ENCODE measurements at regions not wholly inside any gene's neighbourhood (a gene's known extent, or its start where the extent isn't known, plus 50 kb on each side); places are given as distances from the start of the nearest gene placed in this dataset.

DNA sequence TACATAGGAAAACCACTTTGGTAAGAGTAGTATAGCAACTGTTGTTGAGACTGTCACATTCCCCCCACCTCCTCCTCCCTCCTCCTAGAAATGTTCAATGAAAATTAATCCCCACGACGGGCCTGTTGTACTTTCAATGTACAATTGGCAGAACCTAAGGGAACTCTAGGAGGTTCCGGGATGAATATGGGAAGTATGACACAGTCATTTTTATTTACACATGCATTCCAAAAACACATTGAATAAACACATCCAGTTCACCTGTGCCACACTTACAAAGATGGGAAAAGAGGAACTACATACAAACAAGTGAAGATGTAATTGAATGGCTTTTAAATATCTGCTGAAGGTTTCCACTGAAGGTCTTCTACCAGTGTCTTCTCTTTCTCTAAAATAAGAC, 144.4 kb upstream of the NBPF11 start:
- DNase-seq (ENCODE audit: low spot score) = no peak
- ChIA-PET POLR2A (no interaction called here), CTCF (ENCODE audit: low intra/inter-chr PET ratio, low total read pairs) (no interaction called here)
- Histone ChIP-seq H3K27me3 (ENCODE audit: control insufficient read depth in 1 of 2, insufficient read depth in 2 of 2, low read length in 2 of 2) (no peaks in the 10 kb centered on the region), H3K9me3 (ENCODE audit: low read length) (peaks cover 16% of the 10 kb centered on the region), H4K20me1 (ENCODE audit: insufficient read depth, low read length) (no peaks in the 10 kb centered on the region), H3K4me2 (ENCODE audit: low read depth, low read length) (no peak overlapping the region), H3K4me3 (replicated peaks in 1 of 3; ENCODE audit: insufficient read depth in 1 of 3, low read depth in 2 of 3, low read length in 3 of 3) (no peak overlapping the region), H3K79me2 (ENCODE audit: insufficient read depth, low read length) (no peaks in the 10 kb centered on the region), H2AFZ (ENCODE audit: low read length) (no peak overlapping the region), H3K27ac (ENCODE audit: extremely low read length, insufficient read depth, low read length) (no peak overlapping the region), H3K36me3 (replicated peaks in 1 of 2; ENCODE audit: control insufficient read depth in 1 of 2, insufficient read depth in 2 of 2, low read length in 2 of 2) (no peaks in the 10 kb centered on the region), H3K4me1 (ENCODE audit: insufficient read depth, low read length) (no peaks in the 10 kb centered on the region), H3K9ac (ENCODE audit: insufficient read depth, low read depth, low read length) (no peak overlapping the region)
- BruUV-seq (replicated peaks) = no TSS peak
- intact Hi-C loops (cut with micrococcal nuclease; ENCODE audit: unreplicated experiment) = no loop called here
- WGBS (ENCODE audit: low lambda C conversion rate) = 82% methylated on average over 3 of the region's 3 CpGs
- FAIRE-seq = no peak
- no peak for TF ChIP-seq ZBTB42 (CRISPR knock-in tag; IDR thresholded peaks at IDR 0.05)
- no peak for TF ChIP-seq NFKBIZ (CRISPR knock-in tag; IDR thresholded peaks at IDR 0.05)
- TF ChIP-seq, protein P1, sequence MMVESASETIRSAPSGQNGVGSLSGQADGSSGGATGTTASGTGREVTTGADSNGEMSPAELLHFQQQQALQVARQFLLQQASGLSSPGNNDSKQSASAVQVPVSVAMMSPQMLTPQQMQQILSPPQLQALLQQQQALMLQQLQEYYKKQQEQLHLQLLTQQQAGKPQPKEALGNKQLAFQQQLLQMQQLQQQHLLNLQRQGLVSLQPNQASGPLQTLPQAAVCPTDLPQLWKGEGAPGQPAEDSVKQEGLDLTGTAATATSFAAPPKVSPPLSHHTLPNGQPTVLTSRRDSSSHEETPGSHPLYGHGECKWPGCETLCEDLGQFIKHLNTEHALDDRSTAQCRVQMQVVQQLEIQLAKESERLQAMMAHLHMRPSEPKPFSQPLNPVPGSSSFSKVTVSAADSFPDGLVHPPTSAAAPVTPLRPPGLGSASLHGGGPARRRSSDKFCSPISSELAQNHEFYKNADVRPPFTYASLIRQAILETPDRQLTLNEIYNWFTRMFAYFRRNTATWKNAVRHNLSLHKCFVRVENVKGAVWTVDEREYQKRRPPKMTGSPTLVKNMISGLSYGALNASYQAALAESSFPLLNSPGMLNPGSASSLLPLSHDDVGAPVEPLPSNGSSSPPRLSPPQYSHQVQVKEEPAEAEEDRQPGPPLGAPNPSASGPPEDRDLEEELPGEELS (CRISPR knock-in tag; IDR thresholded peaks at IDR 0.05) = no peak
- TF ChIP-seq, protein P2, sequence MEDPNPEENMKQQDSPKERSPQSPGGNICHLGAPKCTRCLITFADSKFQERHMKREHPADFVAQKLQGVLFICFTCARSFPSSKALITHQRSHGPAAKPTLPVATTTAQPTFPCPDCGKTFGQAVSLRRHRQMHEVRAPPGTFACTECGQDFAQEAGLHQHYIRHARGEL (CRISPR knock-in tag; IDR thresholded peaks at IDR 0.05) = no peak
- TF ChIP-seq TCF7 (IDR thresholded peaks at IDR 0.05; ENCODE audit: low read depth) = no peak
- TF ChIP-seq, protein P3, sequence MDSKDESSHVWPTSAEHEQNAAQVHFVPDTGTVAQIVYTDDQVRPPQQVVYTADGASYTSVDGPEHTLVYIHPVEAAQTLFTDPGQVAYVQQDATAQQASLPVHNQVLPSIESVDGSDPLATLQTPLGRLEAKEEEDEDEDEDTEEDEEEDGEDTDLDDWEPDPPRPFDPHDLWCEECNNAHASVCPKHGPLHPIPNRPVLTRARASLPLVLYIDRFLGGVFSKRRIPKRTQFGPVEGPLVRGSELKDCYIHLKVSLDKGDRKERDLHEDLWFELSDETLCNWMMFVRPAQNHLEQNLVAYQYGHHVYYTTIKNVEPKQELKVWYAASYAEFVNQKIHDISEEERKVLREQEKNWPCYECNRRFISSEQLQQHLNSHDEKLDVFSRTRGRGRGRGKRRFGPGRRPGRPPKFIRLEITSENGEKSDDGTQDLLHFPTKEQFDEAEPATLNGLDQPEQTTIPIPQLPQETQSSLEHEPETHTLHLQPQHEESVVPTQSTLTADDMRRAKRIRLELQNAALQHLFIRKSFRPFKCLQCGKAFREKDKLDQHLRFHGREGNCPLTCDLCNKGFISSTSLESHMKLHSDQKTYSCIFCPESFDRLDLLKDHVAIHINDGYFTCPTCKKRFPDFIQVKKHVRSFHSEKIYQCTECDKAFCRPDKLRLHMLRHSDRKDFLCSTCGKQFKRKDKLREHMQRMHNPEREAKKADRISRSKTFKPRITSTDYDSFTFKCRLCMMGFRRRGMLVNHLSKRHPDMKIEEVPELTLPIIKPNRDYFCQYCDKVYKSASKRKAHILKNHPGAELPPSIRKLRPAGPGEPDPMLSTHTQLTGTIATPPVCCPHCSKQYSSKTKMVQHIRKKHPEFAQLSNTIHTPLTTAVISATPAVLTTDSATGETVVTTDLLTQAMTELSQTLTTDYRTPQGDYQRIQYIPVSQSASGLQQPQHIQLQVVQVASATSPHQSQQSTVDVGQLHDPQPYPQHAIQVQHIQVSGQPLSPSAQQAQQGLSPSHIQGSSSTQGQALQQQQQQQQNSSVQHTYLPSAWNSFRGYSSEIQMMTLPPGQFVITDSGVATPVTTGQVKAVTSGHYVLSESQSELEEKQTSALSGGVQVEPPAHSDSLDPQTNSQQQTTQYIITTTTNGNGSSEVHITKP (CRISPR knock-in tag; IDR thresholded peaks at IDR 0.05; ENCODE audit: low read depth) = no peak
- TF ChIP-seq ZNF136 (CRISPR knock-in tag; IDR thresholded peaks at IDR 0.05; ENCODE audit: low read depth) = no peak
- TF ChIP-seq, protein P4, sequence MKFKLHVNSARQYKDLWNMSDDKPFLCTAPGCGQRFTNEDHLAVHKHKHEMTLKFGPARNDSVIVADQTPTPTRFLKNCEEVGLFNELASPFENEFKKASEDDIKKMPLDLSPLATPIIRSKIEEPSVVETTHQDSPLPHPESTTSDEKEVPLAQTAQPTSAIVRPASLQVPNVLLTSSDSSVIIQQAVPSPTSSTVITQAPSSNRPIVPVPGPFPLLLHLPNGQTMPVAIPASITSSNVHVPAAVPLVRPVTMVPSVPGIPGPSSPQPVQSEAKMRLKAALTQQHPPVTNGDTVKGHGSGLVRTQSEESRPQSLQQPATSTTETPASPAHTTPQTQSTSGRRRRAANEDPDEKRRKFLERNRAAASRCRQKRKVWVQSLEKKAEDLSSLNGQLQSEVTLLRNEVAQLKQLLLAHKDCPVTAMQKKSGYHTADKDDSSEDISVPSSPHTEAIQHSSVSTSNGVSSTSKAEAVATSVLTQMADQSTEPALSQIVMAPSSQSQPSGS (CRISPR knock-in tag; IDR thresholded peaks at IDR 0.05) = no peak
- no peak for TF ChIP-seq KLF15 (CRISPR knock-in tag; IDR thresholded peaks at IDR 0.05; ENCODE audit: borderline replicate concordance)
- no peak for TF ChIP-seq NR1H2 (CRISPR knock-in tag; IDR thresholded peaks at IDR 0.05; ENCODE audit: borderline replicate concordance, low read depth)
- TF ChIP-seq NCOA5 (CRISPR knock-in tag; IDR thresholded peaks at IDR 0.05) = no peak
- TF ChIP-seq, protein P5, sequence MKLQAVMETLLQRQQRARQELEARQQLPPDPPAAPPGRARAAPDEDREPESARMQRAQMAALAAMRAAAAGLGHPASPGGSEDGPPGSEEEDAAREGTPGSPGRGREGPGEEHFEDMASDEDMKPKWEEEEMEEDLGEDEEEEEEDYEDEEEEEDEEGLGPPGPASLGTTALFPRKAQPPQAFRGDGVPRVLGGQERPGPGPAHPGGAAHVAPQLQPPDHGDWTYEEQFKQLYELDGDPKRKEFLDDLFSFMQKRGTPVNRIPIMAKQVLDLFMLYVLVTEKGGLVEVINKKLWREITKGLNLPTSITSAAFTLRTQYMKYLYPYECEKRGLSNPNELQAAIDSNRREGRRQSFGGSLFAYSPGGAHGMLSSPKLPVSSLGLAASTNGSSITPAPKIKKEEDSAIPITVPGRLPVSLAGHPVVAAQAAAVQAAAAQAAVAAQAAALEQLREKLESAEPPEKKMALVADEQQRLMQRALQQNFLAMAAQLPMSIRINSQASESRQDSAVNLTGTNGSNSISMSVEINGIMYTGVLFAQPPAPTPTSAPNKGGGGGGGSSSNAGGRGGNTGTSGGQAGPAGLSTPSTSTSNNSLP (IDR thresholded peaks at IDR 0.05; ENCODE audit: low read depth, low read length) = no peak
- no peak for TF ChIP-seq ZNF20 (CRISPR knock-in tag; IDR thresholded peaks at IDR 0.05)
- TF ChIP-seq, protein P6, sequence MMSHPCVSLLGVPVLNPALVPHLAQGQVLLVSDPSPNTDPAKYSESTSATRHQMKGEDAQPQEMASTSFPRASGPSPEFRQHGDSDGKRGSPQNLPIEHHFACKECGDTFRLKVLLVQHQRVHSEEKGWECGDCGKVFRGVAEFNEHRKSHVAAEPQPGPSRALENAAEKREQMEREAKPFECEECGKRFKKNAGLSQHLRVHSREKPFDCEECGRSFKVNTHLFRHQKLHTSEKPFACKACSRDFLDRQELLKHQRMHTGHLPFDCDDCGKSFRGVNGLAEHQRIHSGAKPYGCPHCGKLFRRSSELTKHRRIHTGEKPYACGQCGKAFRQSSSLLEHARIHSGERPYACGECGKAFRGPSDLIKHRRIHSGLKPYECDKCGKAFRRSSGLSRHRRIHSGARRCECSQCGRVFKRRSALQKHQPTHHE (CRISPR knock-in tag; IDR thresholded peaks at IDR 0.05; ENCODE audit: borderline replicate concordance) = no peak
- TF ChIP-seq ZNF256 (CRISPR knock-in tag; conservative IDR thresholded peaks at IDR 0.05) = no peak
- in situ Hi-C loops (cut with HindIII; ENCODE audit: extremely low pct_ligation_motif_present, low pct_unique_long_range_greater_than_20kb) = no loop called here
- no peak for ATAC-seq
